NB4 (cell line): ENCODE measurements at regions not wholly inside any gene's neighbourhood (a gene's known extent, or its start where the extent isn't known, plus 50 kb on each side); places are given as distances from the start of the nearest gene placed in this dataset.

Source experiments
- POLR2A ChIP-seq: IDR thresholded peaks from 2 replicates; pipeline ENCODE4 v1.6.1; 2011; ENCODE audit warnings: mild to moderate bottlenecking; ENCODE audit not compliant: insufficient read length; ENCODE audit errors: extremely low read depth
- TF ChIP-seq, protein P1 (sequence below): IDR thresholded peaks from one replicate; pipeline ENCODE4 v1.5.1; 2012; ENCODE audit warnings: low read depth, low read length

DNA sequence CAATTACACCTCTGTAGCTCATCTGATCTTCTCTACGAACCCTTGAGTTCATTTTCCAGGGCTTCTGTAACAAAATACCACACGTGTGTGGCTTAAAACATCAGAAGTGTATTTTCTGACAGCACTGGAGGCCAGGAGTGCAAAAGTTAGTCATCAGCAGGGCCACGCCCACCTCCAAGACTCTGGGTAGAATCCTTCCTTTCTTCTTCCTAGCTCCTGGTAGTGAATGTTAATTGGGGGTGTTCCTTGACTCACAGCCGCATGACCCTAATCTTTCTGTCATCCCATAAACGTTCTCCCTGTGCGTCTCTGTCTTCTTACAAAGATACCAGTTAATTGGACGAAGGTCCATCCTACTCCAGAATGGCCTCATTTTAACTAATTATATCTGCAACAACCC, 115.0 kb downstream of the TRIML1 start:
- TF ChIP-seq, protein P1, sequence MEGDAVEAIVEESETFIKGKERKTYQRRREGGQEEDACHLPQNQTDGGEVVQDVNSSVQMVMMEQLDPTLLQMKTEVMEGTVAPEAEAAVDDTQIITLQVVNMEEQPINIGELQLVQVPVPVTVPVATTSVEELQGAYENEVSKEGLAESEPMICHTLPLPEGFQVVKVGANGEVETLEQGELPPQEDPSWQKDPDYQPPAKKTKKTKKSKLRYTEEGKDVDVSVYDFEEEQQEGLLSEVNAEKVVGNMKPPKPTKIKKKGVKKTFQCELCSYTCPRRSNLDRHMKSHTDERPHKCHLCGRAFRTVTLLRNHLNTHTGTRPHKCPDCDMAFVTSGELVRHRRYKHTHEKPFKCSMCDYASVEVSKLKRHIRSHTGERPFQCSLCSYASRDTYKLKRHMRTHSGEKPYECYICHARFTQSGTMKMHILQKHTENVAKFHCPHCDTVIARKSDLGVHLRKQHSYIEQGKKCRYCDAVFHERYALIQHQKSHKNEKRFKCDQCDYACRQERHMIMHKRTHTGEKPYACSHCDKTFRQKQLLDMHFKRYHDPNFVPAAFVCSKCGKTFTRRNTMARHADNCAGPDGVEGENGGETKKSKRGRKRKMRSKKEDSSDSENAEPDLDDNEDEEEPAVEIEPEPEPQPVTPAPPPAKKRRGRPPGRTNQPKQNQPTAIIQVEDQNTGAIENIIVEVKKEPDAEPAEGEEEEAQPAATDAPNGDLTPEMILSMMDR: no peak
- no peak for TF ChIP-seq POLR2A
